ENCODE measurements at regions not wholly inside any gene's neighbourhood (a gene's known extent, or its start where the extent isn't known, plus 50 kb on each side); places are given as distances from the start of the nearest gene placed in this dataset.

DNA sequence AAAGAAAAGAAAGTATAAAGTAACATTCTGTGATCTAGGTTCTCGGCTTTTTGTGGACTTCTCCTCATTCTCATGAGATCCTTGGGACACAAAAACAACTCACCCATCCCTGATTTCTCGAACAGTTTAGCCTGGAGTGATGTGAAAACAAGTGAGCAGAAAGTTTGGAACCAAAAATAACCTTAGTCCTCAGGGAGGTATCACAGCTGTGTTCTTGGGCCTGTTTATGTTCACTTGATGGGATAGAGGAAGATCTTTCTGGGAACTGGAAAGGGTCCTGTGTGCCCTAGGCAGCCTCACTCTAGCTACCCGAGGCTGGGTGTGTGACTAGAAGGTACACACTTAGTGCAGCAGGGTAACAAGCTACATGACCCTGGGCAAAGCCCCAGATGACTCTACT, 308.8 kb upstream of the PDZRN3 start:
- no peaks in the 10 kb centered on the region for H3K9me3 ChIP-seq
- no peaks in the 10 kb centered on the region for H3K4me1 ChIP-seq
- H3K27me3 ChIP-seq: no peaks in the 10 kb centered on the region
- TF ChIP-seq, protein P1, sequence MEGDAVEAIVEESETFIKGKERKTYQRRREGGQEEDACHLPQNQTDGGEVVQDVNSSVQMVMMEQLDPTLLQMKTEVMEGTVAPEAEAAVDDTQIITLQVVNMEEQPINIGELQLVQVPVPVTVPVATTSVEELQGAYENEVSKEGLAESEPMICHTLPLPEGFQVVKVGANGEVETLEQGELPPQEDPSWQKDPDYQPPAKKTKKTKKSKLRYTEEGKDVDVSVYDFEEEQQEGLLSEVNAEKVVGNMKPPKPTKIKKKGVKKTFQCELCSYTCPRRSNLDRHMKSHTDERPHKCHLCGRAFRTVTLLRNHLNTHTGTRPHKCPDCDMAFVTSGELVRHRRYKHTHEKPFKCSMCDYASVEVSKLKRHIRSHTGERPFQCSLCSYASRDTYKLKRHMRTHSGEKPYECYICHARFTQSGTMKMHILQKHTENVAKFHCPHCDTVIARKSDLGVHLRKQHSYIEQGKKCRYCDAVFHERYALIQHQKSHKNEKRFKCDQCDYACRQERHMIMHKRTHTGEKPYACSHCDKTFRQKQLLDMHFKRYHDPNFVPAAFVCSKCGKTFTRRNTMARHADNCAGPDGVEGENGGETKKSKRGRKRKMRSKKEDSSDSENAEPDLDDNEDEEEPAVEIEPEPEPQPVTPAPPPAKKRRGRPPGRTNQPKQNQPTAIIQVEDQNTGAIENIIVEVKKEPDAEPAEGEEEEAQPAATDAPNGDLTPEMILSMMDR (IDR thresholded peaks at IDR 0.05): no peak
- DNase-seq (ENCODE audit: low spot score): no peak
- H3K27ac ChIP-seq: no peak overlapping the region
- H3K36me3 ChIP-seq: no peaks in the 10 kb centered on the region
- H3K4me3 ChIP-seq: no peak overlapping the region

- no peaks in the 10 kb centered on the region for H3K4me1 ChIP-seq
- H3K9me3 ChIP-seq: no peaks in the 10 kb centered on the region
- H3K4me3 ChIP-seq: no peak overlapping the region
- H3K36me3 ChIP-seq: no peaks in the 10 kb centered on the region
- TF ChIP-seq, protein P1 (IDR thresholded peaks at IDR 0.05): no peak
- H3K27me3 ChIP-seq: no peaks in the 10 kb centered on the region
- DNase-seq (ENCODE audit: low spot score): no peak
- no peak overlapping the region for H3K27ac ChIP-seq
Observed at GRCh38 chr3:73927203-73927570, 302.4 kb upstream of the PDZRN3 start.

GRCh38 chr3:73926360-73927202, 301.8 kb upstream of the PDZRN3 start:
- Histone ChIP-seq H3K4me3 (no peak overlapping the region), H3K27ac (no peak overlapping the region), H3K4me1 (no peaks in the 10 kb centered on the region), H3K36me3 (no peaks in the 10 kb centered on the region), H3K27me3 (no peaks in the 10 kb centered on the region), H3K9me3 (no peaks in the 10 kb centered on the region)
- TF ChIP-seq, protein P1 (IDR thresholded peaks at IDR 0.05): no peak
- DNase-seq (ENCODE audit: low spot score): no peak

GRCh38 chr3:73925011-73925410, 300.3 kb upstream of the PDZRN3 start:
- H3K27me3 ChIP-seq: no peaks in the 10 kb centered on the region
- no peaks in the 10 kb centered on the region for H3K4me1 ChIP-seq
- H3K9me3 ChIP-seq: no peaks in the 10 kb centered on the region
- TF ChIP-seq, protein P1 (IDR thresholded peaks at IDR 0.05): no peak
- H3K4me3 ChIP-seq: no peak overlapping the region
- H3K27ac ChIP-seq: no peak overlapping the region
- DNase-seq (ENCODE audit: low spot score): no peak
- no peaks in the 10 kb centered on the region for H3K36me3 ChIP-seq

DNA sequence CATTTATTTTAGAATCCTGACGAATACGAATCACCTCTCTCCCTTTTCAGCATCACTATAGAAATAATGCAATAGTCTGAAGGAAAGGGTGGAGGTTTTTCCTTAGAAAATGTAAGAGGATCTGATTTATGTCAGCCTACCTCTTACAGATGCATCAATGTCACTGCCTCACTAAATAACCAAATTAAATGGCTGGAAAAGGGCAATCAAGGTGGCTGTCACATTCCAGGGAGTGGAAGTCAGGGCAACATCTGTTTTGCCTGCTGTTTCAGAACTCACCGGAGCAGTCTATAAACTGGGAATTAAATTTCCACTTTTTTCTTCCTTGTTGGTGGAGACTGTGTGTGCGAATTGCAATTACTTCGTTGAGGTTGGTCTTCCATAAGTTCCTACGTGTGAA, 299.3 kb upstream of the PDZRN3 start:
- Histone ChIP-seq H3K4me3 (no peak overlapping the region), H3K27me3 (no peaks in the 10 kb centered on the region), H3K27ac (no peak overlapping the region), H3K36me3 (no peaks in the 10 kb centered on the region), H3K4me1 (no peaks in the 10 kb centered on the region), H3K9me3 (no peaks in the 10 kb centered on the region)
- DNase-seq (ENCODE audit: low spot score): no peak
- TF ChIP-seq, protein P1 (IDR thresholded peaks at IDR 0.05): no peak

GRCh38 chr3:73917643-73918042, 292.9 kb upstream of the PDZRN3 start:
- no peak for DNase-seq (ENCODE audit: low spot score)
- H3K4me3 ChIP-seq: no peak overlapping the region
- no peak overlapping the region for H3K27ac ChIP-seq
- TF ChIP-seq, protein P1 (IDR thresholded peaks at IDR 0.05): no peak
- H3K9me3 ChIP-seq: no peaks in the 10 kb centered on the region
- H3K4me1 ChIP-seq: no peaks in the 10 kb centered on the region
- no peaks in the 10 kb centered on the region for H3K27me3 ChIP-seq
- no peaks in the 10 kb centered on the region for H3K36me3 ChIP-seq
